Fibroblast of the aortic adventitia (primary cell): ENCODE measurements at regions not wholly inside any gene's neighbourhood (a gene's known extent, or its start where the extent isn't known, plus 50 kb on each side); places are given as distances from the start of the nearest gene placed in this dataset.

ENCODE experiments used
- DNase-seq: peaks from one replicate; pipeline ENCODE4 v3.0.0-alpha.2; 2010; ENCODE audit warnings: low read depth
- H3K4me3 ChIP-seq: 2 replicates; pipeline ENCODE4 v1.5.1; 2011; ENCODE audit warnings: low read depth, mild to moderate bottlenecking, control low read depth, low read length, moderate library complexity
- TF ChIP-seq, protein P1 (sequence below): IDR thresholded peaks from 2 replicates; pipeline ENCODE4 v1.5.1; 2011; ENCODE audit warnings: mild to moderate bottlenecking, low read length, control low read depth, inconsistent platforms; ENCODE audit not compliant: insufficient read depth

- TF ChIP-seq, protein P1, sequence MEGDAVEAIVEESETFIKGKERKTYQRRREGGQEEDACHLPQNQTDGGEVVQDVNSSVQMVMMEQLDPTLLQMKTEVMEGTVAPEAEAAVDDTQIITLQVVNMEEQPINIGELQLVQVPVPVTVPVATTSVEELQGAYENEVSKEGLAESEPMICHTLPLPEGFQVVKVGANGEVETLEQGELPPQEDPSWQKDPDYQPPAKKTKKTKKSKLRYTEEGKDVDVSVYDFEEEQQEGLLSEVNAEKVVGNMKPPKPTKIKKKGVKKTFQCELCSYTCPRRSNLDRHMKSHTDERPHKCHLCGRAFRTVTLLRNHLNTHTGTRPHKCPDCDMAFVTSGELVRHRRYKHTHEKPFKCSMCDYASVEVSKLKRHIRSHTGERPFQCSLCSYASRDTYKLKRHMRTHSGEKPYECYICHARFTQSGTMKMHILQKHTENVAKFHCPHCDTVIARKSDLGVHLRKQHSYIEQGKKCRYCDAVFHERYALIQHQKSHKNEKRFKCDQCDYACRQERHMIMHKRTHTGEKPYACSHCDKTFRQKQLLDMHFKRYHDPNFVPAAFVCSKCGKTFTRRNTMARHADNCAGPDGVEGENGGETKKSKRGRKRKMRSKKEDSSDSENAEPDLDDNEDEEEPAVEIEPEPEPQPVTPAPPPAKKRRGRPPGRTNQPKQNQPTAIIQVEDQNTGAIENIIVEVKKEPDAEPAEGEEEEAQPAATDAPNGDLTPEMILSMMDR, result no peak
- DNase-seq, result no peak
- H3K4me3 ChIP-seq, result no peak overlapping the region
Measured at GRCh38 chr2:883803-884748, 66.6 kb upstream of the SNTG2 start.

- no peak for DNase-seq
- H3K4me3 ChIP-seq, result no peak overlapping the region
- TF ChIP-seq, protein P1, result no peak
Measured at GRCh38 chr2:883260-883802, 67.3 kb upstream of the SNTG2 start.

DNA sequence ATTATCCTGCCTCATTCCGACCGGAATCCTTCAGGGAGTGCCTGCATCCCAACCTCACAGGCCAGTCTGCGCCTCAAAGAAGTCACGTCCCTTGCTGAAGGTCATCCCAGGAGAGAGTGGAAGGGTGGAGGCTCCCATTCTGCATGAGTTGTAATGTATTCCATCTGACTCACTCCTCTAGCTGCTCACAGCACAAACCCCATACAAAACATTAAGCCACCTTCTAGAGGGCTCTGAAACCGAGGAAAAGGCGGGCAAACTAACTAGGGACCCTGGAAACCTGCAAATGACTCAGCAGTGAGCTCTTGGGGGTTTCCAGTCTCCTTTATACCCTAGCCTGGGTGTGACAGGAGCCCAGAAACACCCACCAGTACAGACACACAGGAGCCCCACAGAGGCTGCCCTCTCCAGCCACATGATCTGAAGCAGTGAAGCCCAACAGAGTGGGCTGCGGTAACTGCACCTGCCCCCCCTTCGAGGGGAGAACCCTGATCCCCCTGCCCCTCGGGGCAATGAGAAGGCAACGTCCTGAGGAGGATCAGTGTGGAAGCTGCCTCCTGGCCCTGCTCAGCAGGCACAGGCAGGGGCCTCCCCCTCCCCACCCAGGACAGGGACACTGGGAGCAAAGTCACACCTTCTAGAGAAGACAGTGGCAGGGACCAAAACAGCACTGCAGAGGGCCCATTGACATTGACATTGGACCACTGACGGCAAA, 69.3 kb upstream of the SNTG2 start:
- H3K4me3 ChIP-seq, result no peak overlapping the region
- no peak for DNase-seq
- TF ChIP-seq, protein P1, result no peak

GRCh38 chr2:880201-880970, 70.3 kb upstream of the SNTG2 start:
- TF ChIP-seq, protein P1, result no peak
- no peak overlapping the region for H3K4me3 ChIP-seq
- no peak for DNase-seq

GRCh38 chr2:879540-879939, 71.1 kb upstream of the SNTG2 start:
- no peak overlapping the region for H3K4me3 ChIP-seq
- TF ChIP-seq, protein P1, result no peak
- no peak for DNase-seq

GRCh38 chr2:878245-878930, 72.3 kb upstream of the SNTG2 start:
- TF ChIP-seq, protein P1, result no peak
- no peak overlapping the region for H3K4me3 ChIP-seq

More at GRCh38 chr2:878245-878930, 72.3 kb upstream of the SNTG2 start:
- no peak for DNase-seq
